ENCODE measurements at regions not wholly inside any gene's neighbourhood (a gene's known extent, or its start where the extent isn't known, plus 50 kb on each side); places are given as distances from the start of the nearest gene placed in this dataset.
"Not testable (repeated sequence)": the region's sequence is repeated elsewhere in the genome, so short reads cannot be mapped to it uniquely, and the experiment has no call there.

DNA sequence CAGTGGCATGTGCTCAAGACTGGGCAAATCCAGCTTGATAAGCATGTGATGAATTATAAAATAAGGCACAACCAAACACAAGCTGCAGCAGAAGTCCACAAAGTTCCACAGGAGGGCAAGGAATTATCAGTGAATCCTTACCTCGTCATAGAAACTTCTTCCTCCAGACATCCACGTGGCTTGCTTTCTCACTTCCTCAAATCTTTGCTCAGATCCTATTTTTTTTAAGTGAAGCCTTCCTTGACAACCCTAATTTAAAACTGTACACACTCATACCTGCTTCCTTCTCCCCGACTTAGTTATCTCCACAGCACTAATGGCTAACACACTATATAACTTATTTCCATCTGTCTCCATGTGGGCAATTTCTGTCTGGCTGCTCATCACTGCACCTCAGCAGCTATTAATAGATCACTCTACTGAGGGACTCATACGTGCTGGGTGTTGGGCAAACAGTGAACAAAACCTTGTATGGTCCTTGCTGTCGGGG, 320.7 kb downstream of the KLF13 start:
- not testable (repeated sequence) for H3K4me1 ChIP-seq (ENCODE audit: control insufficient read depth, insufficient read depth, low read length); H3K36me3 ChIP-seq (ENCODE audit: control insufficient read depth, insufficient read depth, low read length); H3K27me3 ChIP-seq (ENCODE audit: control insufficient read depth, insufficient read depth, low read length, poor library complexity, severe bottlenecking); H3K4me3 ChIP-seq (ENCODE audit: insufficient read depth, low read depth, low read length); H3K27ac ChIP-seq (ENCODE audit: insufficient read depth, low read depth, low read length, poor library complexity, severe bottlenecking); H3K9me3 ChIP-seq (ENCODE audit: control insufficient read depth, low read length)
- 88 to 91% methylated on average over 3 of the region's 5 CpGs for WGBS, 2 experiments

GRCh38 chr15:31649634-31650033, 323.0 kb downstream of the KLF13 start:
- H3K27me3 ChIP-seq (ENCODE audit: control insufficient read depth, insufficient read depth, low read length, poor library complexity, severe bottlenecking); H3K27ac ChIP-seq (ENCODE audit: insufficient read depth, low read depth, low read length, poor library complexity, severe bottlenecking); H3K9me3 ChIP-seq (ENCODE audit: control insufficient read depth, low read length); H3K4me3 ChIP-seq (ENCODE audit: insufficient read depth, low read depth, low read length); H3K36me3 ChIP-seq (ENCODE audit: control insufficient read depth, insufficient read depth, low read length); H3K4me1 ChIP-seq (ENCODE audit: control insufficient read depth, insufficient read depth, low read length): not testable (repeated sequence)
- WGBS, 2 experiments, result 90 to 100% methylated on average over 2 to 6 of the region's 7 CpGs

GRCh38 chr15:31650055-31650701, 323.5 kb downstream of the KLF13 start:
- H3K27me3 ChIP-seq (ENCODE audit: control insufficient read depth, insufficient read depth, low read length, poor library complexity, severe bottlenecking); H3K9me3 ChIP-seq (ENCODE audit: control insufficient read depth, low read length); H3K4me3 ChIP-seq (ENCODE audit: insufficient read depth, low read depth, low read length); H3K27ac ChIP-seq (ENCODE audit: insufficient read depth, low read depth, low read length, poor library complexity, severe bottlenecking); H3K36me3 ChIP-seq (ENCODE audit: control insufficient read depth, insufficient read depth, low read length); H3K4me1 ChIP-seq (ENCODE audit: control insufficient read depth, insufficient read depth, low read length): not testable (repeated sequence)
- WGBS, 2 experiments, result 0% methylated on average over 1 of the region's 6 CpGs; no CpG with 5 or more reads in 1 of the 2 experiments

DNA sequence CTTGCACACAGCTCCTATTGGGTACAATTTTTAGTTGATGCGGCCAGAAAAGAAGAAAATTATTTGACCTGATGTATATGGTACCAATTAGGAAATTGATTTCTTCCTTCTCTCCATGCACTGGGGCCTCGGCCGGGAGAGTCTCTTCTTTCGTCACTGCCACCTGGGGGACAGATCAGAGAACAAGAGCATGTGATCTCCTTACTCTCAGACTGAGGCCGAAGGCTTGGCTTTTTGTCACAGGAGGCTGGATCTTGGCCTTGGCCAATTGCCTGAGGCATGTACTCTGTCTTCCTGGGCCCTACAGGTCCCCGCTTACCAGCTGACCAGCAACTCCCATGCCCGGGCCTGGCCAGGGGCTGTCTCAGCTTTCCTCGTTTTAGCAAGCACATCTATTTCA, 330.3 kb downstream of the KLF13 start:
- WGBS, 2 experiments, result 51 to 73% methylated on average over 5 to 6 of the region's 8 CpGs
- H3K4me3 ChIP-seq (ENCODE audit: insufficient read depth, low read depth, low read length); H3K27ac ChIP-seq (ENCODE audit: insufficient read depth, low read depth, low read length, poor library complexity, severe bottlenecking); H3K9me3 ChIP-seq (ENCODE audit: control insufficient read depth, low read length); H3K27me3 ChIP-seq (ENCODE audit: control insufficient read depth, insufficient read depth, low read length, poor library complexity, severe bottlenecking); H3K4me1 ChIP-seq (ENCODE audit: control insufficient read depth, insufficient read depth, low read length); H3K36me3 ChIP-seq (ENCODE audit: control insufficient read depth, insufficient read depth, low read length): not testable (repeated sequence)

- 94 to 97% methylated on average over 3 of the region's 4 CpGs for WGBS, 2 experiments
These were observed 334.2 kb downstream of the KLF13 start for GRCh38 chr15:31660816-31661215.

GRCh38 chr15:31665732-31666131, 339.1 kb downstream of the KLF13 start:
- not testable (repeated sequence) for H3K4me1 ChIP-seq (ENCODE audit: control insufficient read depth, insufficient read depth, low read length); H3K27ac ChIP-seq (ENCODE audit: insufficient read depth, low read depth, low read length, poor library complexity, severe bottlenecking); H3K9me3 ChIP-seq (ENCODE audit: control insufficient read depth, low read length); H3K36me3 ChIP-seq (ENCODE audit: control insufficient read depth, insufficient read depth, low read length); H3K27me3 ChIP-seq (ENCODE audit: control insufficient read depth, insufficient read depth, low read length, poor library complexity, severe bottlenecking); H3K4me3 ChIP-seq (ENCODE audit: insufficient read depth, low read depth, low read length)
- 97% methylated on average over 8 of the region's 8 CpGs for WGBS, 2 experiments

More at GRCh38 chr15:31660816-31661215, 334.2 kb downstream of the KLF13 start:
- Histone ChIP-seq H3K9me3 (ENCODE audit: control insufficient read depth, low read length) (no peaks in the 10 kb centered on the region), H3K4me1 (ENCODE audit: control insufficient read depth, insufficient read depth, low read length) (no peaks in the 10 kb centered on the region), H3K4me3 (ENCODE audit: insufficient read depth, low read depth, low read length) (no peak overlapping the region), H3K36me3 (ENCODE audit: control insufficient read depth, insufficient read depth, low read length) (no peaks in the 10 kb centered on the region), H3K27me3 (ENCODE audit: control insufficient read depth, insufficient read depth, low read length, poor library complexity, severe bottlenecking) (no peaks in the 10 kb centered on the region), H3K27ac (ENCODE audit: insufficient read depth, low read depth, low read length, poor library complexity, severe bottlenecking) (no peak overlapping the region)

DNA sequence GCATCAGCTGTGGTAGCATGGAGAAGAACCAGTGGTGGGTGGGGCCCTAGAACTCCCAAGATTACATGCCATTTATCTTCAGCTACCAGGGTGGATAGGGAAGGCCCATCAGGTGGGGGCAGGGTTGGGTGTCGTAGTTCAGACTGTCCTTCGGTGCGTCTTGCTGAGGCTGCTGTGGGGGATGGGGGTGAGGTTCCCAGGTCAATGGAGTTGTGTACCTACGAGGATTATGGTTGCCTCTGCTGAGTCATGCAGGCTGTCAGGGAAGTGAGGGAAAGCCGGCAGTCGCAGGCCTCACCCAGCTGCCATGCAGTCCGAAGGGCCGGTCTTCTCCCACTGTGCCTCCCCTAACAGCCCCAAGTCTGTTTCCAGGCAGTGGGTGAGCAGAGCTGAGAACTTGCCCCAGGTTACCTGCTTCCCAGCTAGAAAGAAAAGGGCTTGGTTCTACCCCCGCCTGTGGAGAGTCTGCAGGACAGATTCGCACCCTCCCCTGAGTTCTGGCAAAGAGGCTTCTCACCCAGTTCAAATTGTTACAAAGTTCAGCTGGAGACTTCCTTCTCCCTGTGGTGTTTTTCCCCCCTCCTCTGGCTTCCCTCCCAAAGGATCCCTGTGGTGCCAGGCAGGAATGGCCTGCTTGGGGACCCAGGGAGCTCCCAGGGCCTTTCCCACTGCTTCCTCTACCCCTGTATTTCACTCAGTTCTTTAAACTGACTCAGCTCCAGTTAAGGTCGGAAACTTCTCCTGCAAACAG, 342.7 kb downstream of the KLF13 start:
- not testable (repeated sequence) for H3K27ac ChIP-seq (ENCODE audit: insufficient read depth, low read depth, low read length, poor library complexity, severe bottlenecking); H3K4me3 ChIP-seq (ENCODE audit: insufficient read depth, low read depth, low read length); H3K36me3 ChIP-seq (ENCODE audit: control insufficient read depth, insufficient read depth, low read length); H3K9me3 ChIP-seq (ENCODE audit: control insufficient read depth, low read length); H3K27me3 ChIP-seq (ENCODE audit: control insufficient read depth, insufficient read depth, low read length, poor library complexity, severe bottlenecking); H3K4me1 ChIP-seq (ENCODE audit: control insufficient read depth, insufficient read depth, low read length)
- WGBS, 2 experiments, result 87 to 89% methylated on average over 10 to 11 of the region's 11 CpGs

- not testable (repeated sequence) for H3K27ac ChIP-seq (ENCODE audit: insufficient read depth, low read depth, low read length, poor library complexity, severe bottlenecking); H3K4me1 ChIP-seq (ENCODE audit: control insufficient read depth, insufficient read depth, low read length); H3K9me3 ChIP-seq (ENCODE audit: control insufficient read depth, low read length); H3K4me3 ChIP-seq (ENCODE audit: insufficient read depth, low read depth, low read length); H3K27me3 ChIP-seq (ENCODE audit: control insufficient read depth, insufficient read depth, low read length, poor library complexity, severe bottlenecking); H3K36me3 ChIP-seq (ENCODE audit: control insufficient read depth, insufficient read depth, low read length)
- 76 to 92% methylated on average over 3 of the region's 3 CpGs for WGBS, 2 experiments
These were observed 346.6 kb downstream of the KLF13 start for GRCh38 chr15:31673263-31673662.

GRCh38 chr15:31681529-31682259, 348.6 kb upstream of the CHRNA7 start:
- WGBS, 2 experiments, result 92 to 100% methylated on average over 1 of the region's 1 CpG

GRCh38 chr15:31687088-31687487, 343.2 kb upstream of the CHRNA7 start:
- not testable (repeated sequence) for H3K36me3 ChIP-seq (ENCODE audit: control insufficient read depth, insufficient read depth, low read length); H3K9me3 ChIP-seq (ENCODE audit: control insufficient read depth, low read length); H3K4me3 ChIP-seq (ENCODE audit: insufficient read depth, low read depth, low read length); H3K27ac ChIP-seq (ENCODE audit: insufficient read depth, low read depth, low read length, poor library complexity, severe bottlenecking); H3K4me1 ChIP-seq (ENCODE audit: control insufficient read depth, insufficient read depth, low read length); H3K27me3 ChIP-seq (ENCODE audit: control insufficient read depth, insufficient read depth, low read length, poor library complexity, severe bottlenecking)
- 82 to 100% methylated on average over 2 to 5 of the region's 8 CpGs for WGBS, 2 experiments

More at GRCh38 chr15:31681529-31682259, 348.6 kb upstream of the CHRNA7 start:
- H3K4me1 ChIP-seq (ENCODE audit: control insufficient read depth, insufficient read depth, low read length); H3K9me3 ChIP-seq (ENCODE audit: control insufficient read depth, low read length); H3K4me3 ChIP-seq (ENCODE audit: insufficient read depth, low read depth, low read length); H3K27ac ChIP-seq (ENCODE audit: insufficient read depth, low read depth, low read length, poor library complexity, severe bottlenecking); H3K27me3 ChIP-seq (ENCODE audit: control insufficient read depth, insufficient read depth, low read length, poor library complexity, severe bottlenecking); H3K36me3 ChIP-seq (ENCODE audit: control insufficient read depth, insufficient read depth, low read length): not testable (repeated sequence)
